Endothelial cell of umbilical vein (primary cell): ENCODE measurements at regions not wholly inside any gene's neighbourhood (a gene's known extent, or its start where the extent isn't known, plus 50 kb on each side); places are given as distances from the start of the nearest gene placed in this dataset.
"Not testable (repeated sequence)": the region's sequence is repeated elsewhere in the genome, so short reads cannot be mapped to it uniquely, and the experiment has no call there.

ENCODE experiments used
- BruUV-seq: library from RNA; stranded (reverse); fragments of 400-500 nt; replicated peaks from 2 replicates; lab custom pipeline; 2021; lab: Mats Ljungman, UMichigan
- CTCF ChIA-PET: fragments of 300-600, 350-600 bp; sonication (Branson Sonifier 250); formaldehyde crosslinking; loops from one replicate; lab custom pipeline; 2021; ENCODE audit warnings: antibody characterized with exemption, inconsistent platforms; lab: Charles Lee
- POLR2A ChIA-PET: fragments of 300-600, 350-600 bp; sonication (Branson Sonifier 250); formaldehyde crosslinking; loops from one replicate; lab custom pipeline; 2021; ENCODE audit warnings: antibody characterized with exemption, inconsistent platforms; lab: Charles Lee
- DNase-seq: peaks from one replicate; pipeline ENCODE4 v3.0.0-alpha.2; 2011; ENCODE audit warnings: low read depth, low spot score
- FAIRE-seq: peaks from 2 replicates; lab custom pipeline; 2011; peaks lifted over from hg19 to GRCh38; lab: Jason Lieb, UNC
- H2AFZ ChIP-seq: 2 replicates; pipeline ENCODE4 v1.6.0; 2012; ENCODE audit warnings: low read depth, low read length, control low read depth, inconsistent platforms
- H3K27ac ChIP-seq: 2 replicates; pipeline ENCODE4 v1.5.1; 2011; ENCODE audit warnings: low read depth, mild to moderate bottlenecking, control low read depth, low read length, moderate library complexity; ENCODE audit not compliant: insufficient read depth
- H3K27me3 ChIP-seq, 2 experiments: 2 replicates each; pipeline versions ENCODE4 v1.6.0 to v1.6.1; 2011; ENCODE audit warnings: low read length in 2 of 2, mixed read lengths in 1 of 2; ENCODE audit not compliant: control insufficient read depth in 2 of 2, insufficient read depth in 2 of 2
- H3K36me3 ChIP-seq, 2 experiments: 2 replicates in 1 of 2; 3 replicates in 1 of 2; pipeline ENCODE4 v1.5.1; 2011; ENCODE audit warnings: low read length in 2 of 2, mild to moderate bottlenecking in 1 of 2, moderate library complexity in 1 of 2; ENCODE audit not compliant: control insufficient read depth in 2 of 2, insufficient read depth in 2 of 2; ENCODE audit errors: extremely low read depth in 1 of 2
- H3K4me1 ChIP-seq: 3 replicates; pipeline ENCODE4 v1.5.1; 2011; ENCODE audit warnings: mild to moderate bottlenecking, low read length; ENCODE audit not compliant: control insufficient read depth, insufficient read depth; ENCODE audit errors: extremely low read depth
- H3K4me2 ChIP-seq: 2 replicates; pipeline ENCODE4 v1.6.1; 2011; ENCODE audit warnings: low read length, control low read depth, mixed read lengths; ENCODE audit not compliant: insufficient read depth
- H3K4me3 ChIP-seq, 3 experiments: fragments of 200-600 bp in 1 of 3; sonication (generic), shearing (Covaris generic) in 1 of 3; replicated peaks in 1 of 3; 2 replicates each; pipeline ENCODE4 v1.5.1; 2011 to 2016; ENCODE audit warnings: control low read depth in 3 of 3, low read length in 3 of 3, mild to moderate bottlenecking in 2 of 3, inconsistent platforms in 1 of 3, low read depth in 1 of 3, moderate library complexity in 1 of 3; ENCODE audit not compliant: insufficient read depth in 1 of 3
- H3K79me2 ChIP-seq: 2 replicates; pipeline ENCODE4 v1.6.0; 2012; ENCODE audit warnings: low read length, inconsistent platforms; ENCODE audit not compliant: control insufficient read depth, insufficient read depth
- H3K9ac ChIP-seq: replicated peaks from 2 replicates; pipeline ENCODE3; 2011; ENCODE audit warnings: low read length, control low read depth; ENCODE audit not compliant: insufficient read depth; ENCODE audit errors: extremely low read depth
- H3K9me1 ChIP-seq: replicated peaks from 3 replicates; pipeline ENCODE4 v1.6.0; 2011; ENCODE audit warnings: mild to moderate bottlenecking, low read length; ENCODE audit not compliant: control insufficient read depth, insufficient read depth; ENCODE audit errors: extremely low read depth
- H3K9me3 ChIP-seq: replicated peaks from 2 replicates; pipeline ENCODE4 v1.5.1; 2012; ENCODE audit warnings: low read length, inconsistent platforms; ENCODE audit not compliant: control insufficient read depth, insufficient read depth
- H4K20me1 ChIP-seq: replicated peaks from 2 replicates; pipeline ENCODE3; 2011; ENCODE audit warnings: mild to moderate bottlenecking, low read length; ENCODE audit not compliant: control insufficient read depth, insufficient read depth; ENCODE audit errors: extremely low read depth
- CTCF ChIP-seq, 2 donors: IDR thresholded peaks; 1 replicate in 1 of 2; 2 replicates in 1 of 2; pipeline ENCODE4 v1.5.1; 2011; ENCODE audit warnings: low read length in 2 of 2, mild to moderate bottlenecking in 2 of 2, moderate library complexity in 2 of 2, control low read depth in 1 of 2, inconsistent platforms in 1 of 2, low read depth in 1 of 2; ENCODE audit not compliant: insufficient read depth in 1 of 2; ENCODE audit errors: extremely low read depth in 1 of 2
- EZH2 ChIP-seq: IDR thresholded peaks from 2 replicates; pipeline ENCODE4 v1.6.1; 2012; ENCODE audit warnings: borderline replicate concordance, low read depth, mild to moderate bottlenecking, moderate library complexity, low read length, inconsistent platforms; ENCODE audit not compliant: severe bottlenecking
- FOS ChIP-seq: IDR thresholded peaks from 2 replicates; pipeline ENCODE4 v1.6.1; 2011; ENCODE audit warnings: mild to moderate bottlenecking, low read length, moderate library complexity, borderline replicate concordance; ENCODE audit not compliant: insufficient read depth
- GATA2 ChIP-seq: IDR thresholded peaks from 2 replicates; pipeline ENCODE4 v1.7.0; 2011; ENCODE audit warnings: low read depth, mild to moderate bottlenecking, moderate library complexity, mixed read lengths, low read length; ENCODE audit not compliant: insufficient read length, insufficient read depth
- JUN ChIP-seq: IDR thresholded peaks from 2 replicates; pipeline ENCODE4 v1.6.1; 2011; ENCODE audit warnings: borderline replicate concordance, low read depth; ENCODE audit not compliant: insufficient read length, insufficient read depth
- MYC ChIP-seq: IDR thresholded peaks from one replicate; pipeline ENCODE4 v1.6.1; 2011; ENCODE audit warnings: mild to moderate bottlenecking, low read depth, low read length
- POLR2A ChIP-seq: IDR thresholded peaks from 2 replicates; pipeline ENCODE4 v1.6.1; 2012; ENCODE audit warnings: low read depth, mild to moderate bottlenecking, control low read depth, low read length
- POLR2AphosphoS5 ChIP-seq: IDR thresholded peaks from 2 replicates; pipeline ENCODE4 v1.6.1; 2012; ENCODE audit warnings: low read depth, mild to moderate bottlenecking, control low read depth, low read length, moderate library complexity; ENCODE audit not compliant: insufficient read depth
- dilution Hi-C: fragments of 300-500 bp; cut with MboI; formaldehyde crosslinking; loops from one replicate; pipeline ENCODE4 v1.15.0; 2019; ENCODE audit warnings: low sequenced_read_pairs; ENCODE audit not compliant: extremely low pct_ligation_motif_present
- intact Hi-C: fragments of 100-400 bp; cut with micrococcal nuclease; formaldehyde crosslinking; loops from one replicate; pipeline ENCODE4 v1.10.0; 2022
- TF ChIP-seq, protein P1 (sequence below): IDR thresholded peaks from 2 replicates; pipeline ENCODE4 v1.6.1; 2011; ENCODE audit not compliant: insufficient read depth, insufficient read length

- Histone ChIP-seq H4K20me1 (no peaks in the 10 kb centered on the region), H3K4me3 (no peak overlapping the region), H3K27me3 (no peaks in the 10 kb centered on the region), H3K4me1 (no peaks in the 10 kb centered on the region), H3K79me2 (no peaks in the 10 kb centered on the region), H3K9me3 (no peaks in the 10 kb centered on the region), H3K27ac (no peak overlapping the region), H3K4me2 (no peak overlapping the region), H3K9ac (no peak overlapping the region), H3K9me1 (no peaks in the 10 kb centered on the region), H3K36me3 (no peaks in the 10 kb centered on the region), H2AFZ (no peak overlapping the region)
- dilution Hi-C loops (no loop called here), intact Hi-C loops (no loop called here)
- no TSS peak for BruUV-seq
- no peak for TF ChIP-seq POLR2AphosphoS5
- no peak for TF ChIP-seq EZH2
- TF ChIP-seq FOS = no peak
- TF ChIP-seq, protein P1, sequence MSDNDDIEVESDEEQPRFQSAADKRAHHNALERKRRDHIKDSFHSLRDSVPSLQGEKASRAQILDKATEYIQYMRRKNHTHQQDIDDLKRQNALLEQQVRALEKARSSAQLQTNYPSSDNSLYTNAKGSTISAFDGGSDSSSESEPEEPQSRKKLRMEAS = no peak
- TF ChIP-seq POLR2A = no peak
- no peak for TF ChIP-seq GATA2
- no peak for TF ChIP-seq MYC
- TF ChIP-seq CTCF (IDR thresholded peaks at IDR 0.05; ENCODE audit: extremely low read depth in 1 of 2, insufficient read depth in 1 of 2, low read depth in 1 of 2, low read length in 2 of 2) = no peak
- TF ChIP-seq JUN = no peak
- ChIA-PET CTCF (interaction anchor here (1.5 kb wide), 1 partner anchor 94 kb away, joined by 5 read pairs; no protein-coding TSS in a partner anchor), POLR2A (no interaction called here)
- DNase-seq (no peak), FAIRE-seq (no peak)
Observed at GRCh38 chr15:88998980-88999713, 86.0 kb upstream of the MFGE8 start.

- H3K9me1 ChIP-seq, H3K4me1 ChIP-seq, H3K4me3 ChIP-seq, H3K27me3 ChIP-seq, H3K9me3 ChIP-seq, H3K79me2 ChIP-seq, H4K20me1 ChIP-seq, H3K36me3 ChIP-seq, dilution Hi-C loops, H3K4me2 ChIP-seq, BruUV-seq, H3K9ac ChIP-seq, FAIRE-seq, intact Hi-C loops, DNase-seq, H3K27ac ChIP-seq, POLR2A ChIA-PET, H2AFZ ChIP-seq: not testable (repeated sequence)
- CTCF ChIA-PET = interaction anchor here (0.7 to 1.0 kb wide), 3 partner anchors 17 to 176 kb away, joined by 3 to 4 read pairs (median 4); no protein-coding TSS in a partner anchor
Observed at GRCh38 chr15:89001708-89002275, 86.5 kb upstream of the ABHD2 start.
